ENCODE measurements at regions not wholly inside any gene's neighbourhood (a gene's known extent, or its start where the extent isn't known, plus 50 kb on each side); places are given as distances from the start of the nearest gene placed in this dataset.

DNA sequence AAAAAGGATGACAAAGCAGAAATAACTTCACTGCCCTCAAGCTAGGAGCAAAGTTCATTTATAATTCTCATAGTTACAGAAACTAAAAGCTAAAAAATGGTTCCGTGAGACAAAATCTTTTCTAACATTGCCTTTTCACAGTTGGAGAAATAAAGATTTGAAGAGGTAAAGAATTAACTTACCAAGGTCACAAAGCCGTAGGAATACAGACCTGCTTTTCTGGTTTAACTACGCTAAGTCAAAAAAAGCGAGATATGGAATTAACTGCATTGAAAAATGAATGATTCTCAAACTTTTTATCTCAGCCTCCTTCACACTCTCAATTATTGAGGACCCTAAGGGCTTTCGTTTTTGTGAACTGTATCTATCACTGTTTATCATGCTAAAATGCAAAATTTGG, 95.3 kb downstream of the SLC17A6 start:
- no peak for DNase-seq

DNA sequence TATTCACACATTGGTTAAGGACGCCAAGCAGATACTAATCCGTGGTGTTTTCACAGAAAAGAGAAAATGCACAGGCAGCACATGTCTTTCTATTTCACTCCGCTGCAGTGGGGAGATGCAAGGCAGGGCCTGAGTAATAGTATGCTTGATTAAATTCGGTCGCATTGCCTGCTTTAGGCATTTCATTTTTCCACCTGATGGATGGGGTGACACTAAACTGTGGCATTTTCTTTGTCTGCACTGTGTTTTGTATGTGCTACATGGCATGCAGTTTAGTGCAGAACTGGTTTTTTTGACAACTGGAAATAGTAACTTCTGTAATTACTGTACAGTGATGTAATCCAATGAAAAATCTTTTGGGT, 94.9 kb downstream of the SLC17A6 start:
- DNase-seq: no peak

DNA sequence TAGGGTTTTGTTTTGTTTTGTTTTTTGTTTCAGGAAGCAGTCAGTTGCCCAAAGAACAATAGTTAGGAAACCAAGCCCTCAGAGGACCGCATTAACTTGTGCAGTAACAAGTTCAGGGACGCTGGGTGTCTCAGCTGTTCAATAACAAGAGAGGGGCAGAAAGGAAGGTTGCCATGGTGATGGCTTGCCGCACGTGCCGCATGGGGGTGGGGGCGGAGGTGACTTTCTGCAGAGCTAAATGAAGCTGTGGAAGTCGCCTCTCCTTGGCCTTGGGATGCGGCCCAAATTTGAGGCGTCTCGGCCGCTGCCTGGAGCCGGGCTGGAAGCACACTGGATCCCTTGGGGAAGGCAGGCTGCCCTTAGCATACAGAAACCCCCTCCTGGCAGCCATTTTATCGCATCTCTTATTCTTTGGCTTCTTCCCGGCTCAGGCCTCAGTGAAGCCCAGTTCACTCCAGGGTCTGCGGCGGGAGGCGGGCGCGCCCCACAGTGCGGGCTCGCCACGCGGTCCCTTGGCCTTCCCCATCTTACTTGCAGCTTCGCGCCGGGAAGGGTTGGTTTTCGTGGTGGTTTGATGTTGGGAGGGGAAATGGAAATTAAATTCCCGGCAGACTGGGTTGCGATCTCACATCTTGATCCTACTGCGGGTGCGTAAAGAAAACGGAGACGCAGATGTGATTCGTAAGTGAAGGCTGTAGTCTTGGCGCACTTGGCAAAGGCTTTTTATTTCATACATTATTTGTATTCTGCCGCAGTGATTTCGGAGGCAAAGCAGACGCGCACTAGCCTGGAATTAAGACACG, 94.3 kb downstream of the SLC17A6 start:
- DNase-seq: no peak

DNA sequence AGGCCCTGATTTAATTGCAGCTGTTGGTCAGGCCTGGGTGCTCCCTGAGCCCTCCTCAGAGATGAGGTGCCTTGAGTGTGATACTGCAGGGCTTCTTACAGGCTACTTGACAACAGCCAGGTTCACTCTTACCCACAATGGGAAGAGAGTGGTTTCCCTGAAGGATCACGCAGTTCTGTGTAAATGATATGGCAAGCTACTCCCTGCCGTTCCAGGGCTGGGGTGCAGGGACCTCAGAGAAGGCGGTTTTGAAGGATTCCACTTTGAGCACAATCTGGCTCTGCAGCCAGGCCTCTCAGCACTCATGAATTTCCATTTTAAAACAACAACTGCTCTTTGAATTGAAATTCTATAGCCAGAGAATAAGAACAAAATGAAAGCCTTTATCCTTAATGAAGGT, 92.9 kb downstream of the SLC17A6 start:
- no peak for DNase-seq

DNA sequence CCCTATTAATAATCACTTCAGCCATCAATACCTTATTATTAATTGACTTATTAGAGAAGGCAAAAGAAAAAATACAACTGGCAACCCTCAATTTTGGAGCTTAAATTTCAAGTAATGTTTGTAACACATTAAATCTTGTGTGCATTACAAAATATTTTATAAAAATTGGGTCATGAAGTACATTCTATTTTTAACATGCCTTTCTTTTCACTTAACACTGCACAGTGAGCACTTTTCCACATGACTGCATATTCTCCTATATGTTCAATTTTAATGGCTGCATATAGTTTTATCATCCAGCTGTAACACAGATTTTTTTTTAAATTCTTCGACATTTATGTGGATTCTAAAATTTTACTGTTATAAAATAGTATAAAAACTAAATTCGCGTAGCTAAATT, 92.5 kb downstream of the SLC17A6 start:
- no peak for DNase-seq

DNA sequence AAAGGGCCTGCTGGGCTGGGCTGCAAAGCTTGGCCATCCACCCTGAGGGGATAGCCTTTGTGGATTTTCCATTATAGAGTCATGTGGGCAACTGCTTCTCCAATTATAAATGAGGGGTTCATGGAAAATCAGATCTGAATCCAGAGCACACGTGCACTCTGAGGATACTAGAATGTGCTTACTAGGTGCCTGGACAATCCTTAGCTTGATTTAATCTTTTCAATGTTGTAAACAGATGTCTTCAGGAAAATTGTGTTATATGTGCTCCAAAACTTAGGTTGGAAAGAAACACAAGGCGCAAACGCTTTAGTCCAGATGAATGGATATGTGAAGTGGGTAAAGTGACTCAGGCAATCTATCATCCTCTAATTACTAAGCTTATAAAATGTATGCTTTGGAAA, 92.0 kb downstream of the SLC17A6 start:
- no peak for DNase-seq
